ENCODE measurements at regions not wholly inside any gene's neighbourhood (a gene's known extent, or its start where the extent isn't known, plus 50 kb on each side); places are given as distances from the start of the nearest gene placed in this dataset.

GRCh38 chr21:28725396-28725795 is 267.3 kb downstream of the LTN1 start:
- no peaks in the 10 kb centered on the region for H3K4me1 ChIP-seq (ENCODE audit: control insufficient read depth, insufficient read depth, low read length, poor library complexity, severe bottlenecking)
- no peaks in the 10 kb centered on the region for H3K36me3 ChIP-seq (ENCODE audit: control insufficient read depth, insufficient read depth, low read length)
- H3K9me3 ChIP-seq (ENCODE audit: control insufficient read depth, low read length): no peaks in the 10 kb centered on the region
- no peaks in the 10 kb centered on the region for H3K27me3 ChIP-seq (replicated peaks; ENCODE audit: control insufficient read depth, insufficient read depth, low read length, poor library complexity, severe bottlenecking)
- no peak for DNase-seq
- no peak overlapping the region for H3K4me3 ChIP-seq (ENCODE audit: insufficient read depth, low read depth, low read length, poor library complexity, severe bottlenecking)
- no peak overlapping the region for H3K27ac ChIP-seq (ENCODE audit: insufficient read depth, low read length, poor library complexity, severe bottlenecking)

- Histone ChIP-seq H3K27me3 (replicated peaks; ENCODE audit: control insufficient read depth, insufficient read depth, low read length, poor library complexity, severe bottlenecking) (no peaks in the 10 kb centered on the region), H3K4me3 (ENCODE audit: insufficient read depth, low read depth, low read length, poor library complexity, severe bottlenecking) (no peak overlapping the region), H3K36me3 (ENCODE audit: control insufficient read depth, insufficient read depth, low read length) (no peaks in the 10 kb centered on the region), H3K27ac (ENCODE audit: insufficient read depth, low read length, poor library complexity, severe bottlenecking) (no peak overlapping the region), H3K9me3 (ENCODE audit: control insufficient read depth, low read length) (no peaks in the 10 kb centered on the region), H3K4me1 (ENCODE audit: control insufficient read depth, insufficient read depth, low read length, poor library complexity, severe bottlenecking) (no peaks in the 10 kb centered on the region)
- no peak for DNase-seq
Measured at GRCh38 chr21:28723646-28724045, 269.0 kb downstream of the LTN1 start.

DNA sequence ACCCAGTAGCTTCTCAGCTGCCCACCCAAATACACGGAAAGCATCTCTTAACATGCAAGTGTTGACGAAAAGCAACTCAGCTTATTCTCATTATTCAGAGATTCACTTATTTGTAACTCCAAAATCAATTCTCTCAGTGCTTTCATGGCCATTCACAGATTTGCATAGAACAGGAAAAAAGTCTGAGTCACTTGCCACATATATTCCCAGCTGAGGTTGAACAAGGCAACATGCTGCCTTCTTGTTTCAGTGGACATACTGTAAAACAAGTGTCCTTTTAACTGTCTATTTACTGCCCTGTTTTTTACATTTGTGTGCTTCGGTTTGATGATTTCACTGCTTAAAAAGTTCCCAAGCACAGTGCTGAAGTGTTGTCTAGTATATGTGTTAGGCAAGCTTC is 273.0 kb downstream of the LTN1 start:
- no peaks in the 10 kb centered on the region for H3K4me1 ChIP-seq (ENCODE audit: control insufficient read depth, insufficient read depth, low read length, poor library complexity, severe bottlenecking)
- no peak overlapping the region for H3K4me3 ChIP-seq (ENCODE audit: insufficient read depth, low read depth, low read length, poor library complexity, severe bottlenecking)
- H3K27ac ChIP-seq (ENCODE audit: insufficient read depth, low read length, poor library complexity, severe bottlenecking): no peak overlapping the region
- no peaks in the 10 kb centered on the region for H3K9me3 ChIP-seq (ENCODE audit: control insufficient read depth, low read length)
- H3K36me3 ChIP-seq (ENCODE audit: control insufficient read depth, insufficient read depth, low read length): no peaks in the 10 kb centered on the region
- H3K27me3 ChIP-seq (replicated peaks; ENCODE audit: control insufficient read depth, insufficient read depth, low read length, poor library complexity, severe bottlenecking): no peaks in the 10 kb centered on the region
- DNase-seq: no peak

GRCh38 chr21:28714777-28715464 is 277.8 kb downstream of the LTN1 start:
- H3K4me3 ChIP-seq (ENCODE audit: insufficient read depth, low read depth, low read length, poor library complexity, severe bottlenecking): no peak overlapping the region
- DNase-seq: no peak
- H3K9me3 ChIP-seq (ENCODE audit: control insufficient read depth, low read length): no peaks in the 10 kb centered on the region
- no peak overlapping the region for H3K27ac ChIP-seq (ENCODE audit: insufficient read depth, low read length, poor library complexity, severe bottlenecking)
- no peaks in the 10 kb centered on the region for H3K27me3 ChIP-seq (replicated peaks; ENCODE audit: control insufficient read depth, insufficient read depth, low read length, poor library complexity, severe bottlenecking)
- H3K4me1 ChIP-seq (ENCODE audit: control insufficient read depth, insufficient read depth, low read length, poor library complexity, severe bottlenecking): no peaks in the 10 kb centered on the region
- H3K36me3 ChIP-seq (ENCODE audit: control insufficient read depth, insufficient read depth, low read length): no peaks in the 10 kb centered on the region

DNA sequence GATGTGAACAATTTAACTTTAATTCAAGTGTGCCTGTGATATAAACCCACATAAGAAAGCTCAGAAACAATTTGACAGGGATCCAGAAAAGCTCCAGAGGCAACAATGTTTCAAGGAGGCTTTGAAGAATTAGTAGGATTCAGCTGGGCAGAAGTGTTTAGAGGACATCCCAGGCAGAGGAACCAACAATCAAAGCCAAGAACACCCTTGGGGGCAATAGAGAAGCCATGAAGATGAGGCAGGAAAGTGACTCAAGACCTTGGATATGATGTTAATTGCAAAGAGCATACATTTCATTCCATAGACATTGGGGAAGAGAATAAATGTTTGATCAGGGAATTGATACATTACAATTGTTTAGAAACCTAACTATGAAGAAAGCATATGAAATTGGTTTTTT is 280.3 kb downstream of the LTN1 start:
- Histone ChIP-seq H3K4me3 (ENCODE audit: insufficient read depth, low read depth, low read length, poor library complexity, severe bottlenecking) (no peak overlapping the region), H3K27ac (ENCODE audit: insufficient read depth, low read length, poor library complexity, severe bottlenecking) (no peak overlapping the region), H3K4me1 (ENCODE audit: control insufficient read depth, insufficient read depth, low read length, poor library complexity, severe bottlenecking) (no peaks in the 10 kb centered on the region), H3K27me3 (replicated peaks; ENCODE audit: control insufficient read depth, insufficient read depth, low read length, poor library complexity, severe bottlenecking) (no peaks in the 10 kb centered on the region), H3K36me3 (ENCODE audit: control insufficient read depth, insufficient read depth, low read length) (no peaks in the 10 kb centered on the region), H3K9me3 (ENCODE audit: control insufficient read depth, low read length) (no peaks in the 10 kb centered on the region)
- no peak for DNase-seq

GRCh38 chr21:28705616-28706015 is 287.1 kb downstream of the LTN1 start:
- Histone ChIP-seq H3K4me1 (ENCODE audit: control insufficient read depth, insufficient read depth, low read length, poor library complexity, severe bottlenecking) (no peaks in the 10 kb centered on the region), H3K4me3 (ENCODE audit: insufficient read depth, low read depth, low read length, poor library complexity, severe bottlenecking) (no peak overlapping the region), H3K9me3 (ENCODE audit: control insufficient read depth, low read length) (no peaks in the 10 kb centered on the region), H3K36me3 (ENCODE audit: control insufficient read depth, insufficient read depth, low read length) (no peaks in the 10 kb centered on the region), H3K27ac (ENCODE audit: insufficient read depth, low read length, poor library complexity, severe bottlenecking) (no peak overlapping the region), H3K27me3 (replicated peaks; ENCODE audit: control insufficient read depth, insufficient read depth, low read length, poor library complexity, severe bottlenecking) (no peaks in the 10 kb centered on the region)
- DNase-seq: no peak

DNA sequence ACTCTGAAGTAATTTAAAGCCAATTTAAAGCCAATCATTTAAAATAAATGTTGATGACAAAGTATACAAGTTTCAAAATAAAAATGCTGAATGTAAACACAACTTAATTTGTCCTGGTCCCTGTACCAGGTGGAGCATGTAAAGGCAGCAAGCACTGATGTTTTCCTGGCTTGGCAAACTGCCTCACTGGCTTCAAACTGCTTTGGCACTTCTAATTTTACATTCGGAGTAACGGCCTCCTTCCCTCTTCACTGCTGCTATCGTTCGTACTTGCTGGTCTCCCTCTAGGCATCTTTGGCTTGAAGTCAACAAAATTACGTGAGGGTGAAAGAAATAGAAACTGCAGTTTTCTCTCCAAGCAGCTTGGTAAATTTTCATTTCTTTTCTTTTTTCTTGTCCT is 287.9 kb downstream of the LTN1 start:
- Histone ChIP-seq H3K9me3 (ENCODE audit: control insufficient read depth, low read length) (no peaks in the 10 kb centered on the region), H3K27ac (ENCODE audit: insufficient read depth, low read length, poor library complexity, severe bottlenecking) (no peak overlapping the region), H3K4me1 (ENCODE audit: control insufficient read depth, insufficient read depth, low read length, poor library complexity, severe bottlenecking) (no peaks in the 10 kb centered on the region), H3K4me3 (ENCODE audit: insufficient read depth, low read depth, low read length, poor library complexity, severe bottlenecking) (no peak overlapping the region), H3K27me3 (replicated peaks; ENCODE audit: control insufficient read depth, insufficient read depth, low read length, poor library complexity, severe bottlenecking) (no peaks in the 10 kb centered on the region), H3K36me3 (ENCODE audit: control insufficient read depth, insufficient read depth, low read length) (no peaks in the 10 kb centered on the region)
- DNase-seq: no peak

GRCh38 chr21:28703861-28704260 is 288.8 kb downstream of the LTN1 start:
- H3K9me3 ChIP-seq (ENCODE audit: control insufficient read depth, low read length): no peaks in the 10 kb centered on the region
- H3K4me1 ChIP-seq (ENCODE audit: control insufficient read depth, insufficient read depth, low read length, poor library complexity, severe bottlenecking): no peaks in the 10 kb centered on the region
- no peaks in the 10 kb centered on the region for H3K36me3 ChIP-seq (ENCODE audit: control insufficient read depth, insufficient read depth, low read length)
- no peaks in the 10 kb centered on the region for H3K27me3 ChIP-seq (replicated peaks; ENCODE audit: control insufficient read depth, insufficient read depth, low read length, poor library complexity, severe bottlenecking)
- DNase-seq: no peak
- no peak overlapping the region for H3K4me3 ChIP-seq (ENCODE audit: insufficient read depth, low read depth, low read length, poor library complexity, severe bottlenecking)
- no peak overlapping the region for H3K27ac ChIP-seq (ENCODE audit: insufficient read depth, low read length, poor library complexity, severe bottlenecking)

- Histone ChIP-seq H3K27ac (ENCODE audit: insufficient read depth, low read length, poor library complexity, severe bottlenecking) (no peak overlapping the region), H3K4me3 (ENCODE audit: insufficient read depth, low read depth, low read length, poor library complexity, severe bottlenecking) (no peak overlapping the region), H3K9me3 (ENCODE audit: control insufficient read depth, low read length) (no peaks in the 10 kb centered on the region), H3K36me3 (ENCODE audit: control insufficient read depth, insufficient read depth, low read length) (no peaks in the 10 kb centered on the region), H3K4me1 (ENCODE audit: control insufficient read depth, insufficient read depth, low read length, poor library complexity, severe bottlenecking) (no peaks in the 10 kb centered on the region), H3K27me3 (replicated peaks; ENCODE audit: control insufficient read depth, insufficient read depth, low read length, poor library complexity, severe bottlenecking) (no peaks in the 10 kb centered on the region)
- no peak for DNase-seq
Measured at GRCh38 chr21:28699596-28700259, 292.9 kb downstream of the LTN1 start.

DNA sequence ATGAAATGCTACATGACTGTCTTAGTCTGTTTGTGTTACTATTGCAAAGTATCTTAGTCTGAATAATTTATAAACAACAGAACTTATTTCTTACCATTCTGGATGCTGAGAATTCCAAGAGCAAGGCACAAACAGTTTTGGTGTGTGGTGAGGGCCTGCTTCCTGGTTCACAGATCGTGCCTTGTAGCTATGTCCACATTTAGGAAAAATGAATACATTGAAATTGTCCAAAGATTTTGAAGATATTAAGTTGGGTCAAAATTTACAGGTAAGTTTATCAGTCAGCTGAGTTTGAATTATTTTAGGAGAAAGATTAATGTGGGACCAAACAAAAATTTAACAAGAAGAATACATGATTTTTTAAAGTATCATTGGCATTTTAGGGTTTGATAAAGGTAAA is 293.5 kb downstream of the LTN1 start:
- H3K27me3 ChIP-seq (replicated peaks; ENCODE audit: control insufficient read depth, insufficient read depth, low read length, poor library complexity, severe bottlenecking): no peaks in the 10 kb centered on the region
- H3K27ac ChIP-seq (ENCODE audit: insufficient read depth, low read length, poor library complexity, severe bottlenecking): no peak overlapping the region
- no peaks in the 10 kb centered on the region for H3K9me3 ChIP-seq (ENCODE audit: control insufficient read depth, low read length)
- DNase-seq: no peak
- no peaks in the 10 kb centered on the region for H3K4me1 ChIP-seq (ENCODE audit: control insufficient read depth, insufficient read depth, low read length, poor library complexity, severe bottlenecking)
- no peak overlapping the region for H3K4me3 ChIP-seq (ENCODE audit: insufficient read depth, low read depth, low read length, poor library complexity, severe bottlenecking)
- H3K36me3 ChIP-seq (ENCODE audit: control insufficient read depth, insufficient read depth, low read length): no peaks in the 10 kb centered on the region

Measured in effector memory CD4-positive, alpha-beta T cell (primary cell).